NOMO-1 treated with DMSO at 0.1 percent for 48 hours (cell line): ENCODE measurements at regions not wholly inside any gene's neighbourhood (a gene's known extent, or its start where the extent isn't known, plus 50 kb on each side); places are given as distances from the start of the nearest gene placed in this dataset.

Source experiments
- DNase-seq: peaks from one replicate; lab custom pipeline; 2025; ENCODE audit not compliant: unreplicated experiment; lab: John Stamatoyannopoulos, UW

GRCh38 chr9:82604947-82605656, 457.8 kb downstream of the RASEF start:
- no peak for DNase-seq

- DNase-seq: no peak
Observed at GRCh38 chr9:82605657-82606031, 457.3 kb downstream of the RASEF start.

- no peak for DNase-seq
Observed at GRCh38 chr9:82606071-82606470, 456.9 kb downstream of the RASEF start.

- peak; percentile 11 for DNase-seq
Observed at GRCh38 chr9:82606492-82607382, 456.2 kb downstream of the RASEF start.

- DNase-seq: no peak
Observed at GRCh38 chr9:82608487-82608886, 454.5 kb downstream of the RASEF start.

GRCh38 chr9:82612942-82613341, 450.0 kb downstream of the RASEF start:
- DNase-seq: no peak

- no peak for DNase-seq
Observed at GRCh38 chr9:82613498-82613897, 449.4 kb downstream of the RASEF start.

GRCh38 chr9:82616545-82616944, 446.4 kb downstream of the RASEF start:
- no peak for DNase-seq

GRCh38 chr9:82621447-82621846, 441.5 kb downstream of the RASEF start:
- DNase-seq: no peak

- no peak for DNase-seq
Observed at GRCh38 chr9:82637368-82637767, 425.6 kb downstream of the RASEF start.

- DNase-seq: no peak
Observed at GRCh38 chr9:82645600-82645999, 417.3 kb downstream of the RASEF start.

GRCh38 chr9:82650368-82650767, 412.6 kb downstream of the RASEF start:
- DNase-seq: no peak

- no peak for DNase-seq
Observed at GRCh38 chr9:82651474-82651873, 411.5 kb downstream of the RASEF start.

- DNase-seq: no peak
Observed at GRCh38 chr9:82665324-82665723, 397.6 kb downstream of the RASEF start.

GRCh38 chr9:82668689-82669199, 394.2 kb downstream of the RASEF start:
- DNase-seq: no peak

- no peak for DNase-seq
Observed at GRCh38 chr9:82670000-82670399, 392.9 kb downstream of the RASEF start.

- DNase-seq: no peak
Observed at GRCh38 chr9:82670726-82671125, 392.2 kb downstream of the RASEF start.

GRCh38 chr9:82673201-82673600, 389.7 kb downstream of the RASEF start:
- no peak for DNase-seq

- DNase-seq: no peak
Observed at GRCh38 chr9:82673919-82674318, 389.0 kb downstream of the RASEF start.

GRCh38 chr9:82675102-82675501, 387.8 kb downstream of the RASEF start:
- DNase-seq: no peak

- DNase-seq: no peak
Observed at GRCh38 chr9:82675605-82676004, 387.3 kb downstream of the RASEF start.

- no peak for DNase-seq
Observed at GRCh38 chr9:82677086-82677485, 385.9 kb downstream of the RASEF start.
